AG10803 (cell line): ENCODE measurements at regions not wholly inside any gene's neighbourhood (a gene's known extent, or its start where the extent isn't known, plus 50 kb on each side); places are given as distances from the start of the nearest gene placed in this dataset.

Experiments used
- DNase-seq: peaks from one replicate; pipeline ENCODE4 v3.0.0; 2010; ENCODE audit warnings: low read depth
- H3K4me3 ChIP-seq: 2 replicates; pipeline ENCODE4 v1.5.1; 2011; ENCODE audit warnings: mild to moderate bottlenecking, low read length, control low read depth
- CTCF ChIP-seq: conservative IDR thresholded peaks from 2 replicates; pipeline ENCODE4 v1.5.1; 2011; ENCODE audit warnings: mild to moderate bottlenecking, low read length, control low read depth, inconsistent platforms

GRCh38 chr13:26831336-26831908 lies 70.8 kb upstream of the GPR12 start:
- H3K4me3 ChIP-seq: no peak overlapping the region
- DNase-seq: no peak
- TF ChIP-seq CTCF: no peak

GRCh38 chr13:26829716-26830115 lies 69.1 kb upstream of the GPR12 start:
- no peak overlapping the region for H3K4me3 ChIP-seq
- TF ChIP-seq CTCF: no peak
- no peak for DNase-seq

- no peak for TF ChIP-seq CTCF
- H3K4me3 ChIP-seq: no peak overlapping the region
- no peak for DNase-seq
Observed at GRCh38 chr13:26824581-26824980, 64.0 kb upstream of the GPR12 start.

- TF ChIP-seq CTCF: no peak
- no peak for DNase-seq
- no peak overlapping the region for H3K4me3 ChIP-seq
Observed at GRCh38 chr13:26822146-26822545, 61.6 kb upstream of the GPR12 start.

GRCh38 chr13:26821672-26822071 lies 61.1 kb upstream of the GPR12 start:
- DNase-seq: no peak
- no peak overlapping the region for H3K4me3 ChIP-seq
- no peak for TF ChIP-seq CTCF

- no peak for DNase-seq
- H3K4me3 ChIP-seq: no peak overlapping the region
- no peak for TF ChIP-seq CTCF
Observed at GRCh38 chr13:26820871-26821270, 60.3 kb upstream of the GPR12 start.

- no peak for TF ChIP-seq CTCF
- no peak for DNase-seq
- H3K4me3 ChIP-seq: no peak overlapping the region
Observed at GRCh38 chr13:26819046-26819445, 58.5 kb upstream of the GPR12 start.
